Trophoblast cell (in vitro differentiated cells and primary cell): ENCODE measurements at regions not wholly inside any gene's neighbourhood (a gene's known extent, or its start where the extent isn't known, plus 50 kb on each side); places are given as distances from the start of the nearest gene placed in this dataset.
A peak's percentile ranks its signal among the peaks of the same experiment; 100 is the strongest.

Experiments used
- DNase-seq, 2 donors: peaks; one replicate each; pipeline ENCODE4 v3.0.0-alpha.2; 2016
- H2AFZ ChIP-seq: 2 replicates; pipeline ENCODE4 v1.6.1; 2013; ENCODE audit warnings: low read length, moderate library complexity, mild to moderate bottlenecking; ENCODE audit not compliant: insufficient read depth, poor library complexity
- H2AK5ac ChIP-seq: 2 replicates; pipeline ENCODE4 v1.6.1; 2013; ENCODE audit warnings: mild to moderate bottlenecking, low read length
- H2BK120ac ChIP-seq: 2 replicates; pipeline ENCODE4 v1.6.1; 2013; ENCODE audit warnings: low read length, mild to moderate bottlenecking, moderate library complexity; ENCODE audit not compliant: insufficient read depth, poor library complexity
- H2BK12ac ChIP-seq: 2 replicates; pipeline ENCODE4 v1.6.1; 2013; ENCODE audit warnings: mild to moderate bottlenecking, low read length, moderate library complexity
- H2BK5ac ChIP-seq: 2 replicates; pipeline ENCODE4 v1.6.1; 2013; ENCODE audit warnings: low read length, low read depth, moderate library complexity, mild to moderate bottlenecking; ENCODE audit not compliant: poor library complexity
- H3K14ac ChIP-seq: 2 replicates; pipeline ENCODE4 v1.6.1; 2013; ENCODE audit warnings: mild to moderate bottlenecking, low read length
- H3K18ac ChIP-seq: 2 replicates; pipeline ENCODE4 v1.6.1; 2013; ENCODE audit warnings: mild to moderate bottlenecking, low read length
- H3K23ac ChIP-seq: 2 replicates; pipeline ENCODE4 v1.6.1; 2013; ENCODE audit warnings: low read length
- H3K27ac ChIP-seq: 2 replicates; pipeline ENCODE4 v1.5.1; 2013; ENCODE audit warnings: low read depth, mild to moderate bottlenecking, inconsistent platforms, low read length, moderate library complexity
- H3K27me3 ChIP-seq: 2 replicates; pipeline ENCODE4 v1.6.1; 2013; ENCODE audit warnings: inconsistent platforms, mild to moderate bottlenecking, low read length, moderate library complexity; ENCODE audit not compliant: insufficient read depth
- H3K36me3 ChIP-seq, 2 experiments: 1 replicate in 1 of 2; 2 replicates in 1 of 2; pipeline ENCODE4 v1.6.1; 2013; ENCODE audit warnings: low read length in 2 of 2, mild to moderate bottlenecking in 2 of 2, moderate library complexity in 1 of 2; ENCODE audit not compliant: insufficient read depth in 2 of 2, control insufficient read depth in 1 of 2
- H3K4ac ChIP-seq: 2 replicates; pipeline ENCODE4 v1.6.1; 2013; ENCODE audit warnings: low read depth, mild to moderate bottlenecking, low read length, moderate library complexity
- H3K4me1 ChIP-seq, 2 experiments: 1 replicate in 1 of 2; 2 replicates in 1 of 2; pipeline ENCODE4 v1.6.1; 2013; ENCODE audit warnings: low read length in 2 of 2, mild to moderate bottlenecking in 2 of 2, moderate library complexity in 1 of 2; ENCODE audit not compliant: insufficient read depth in 2 of 2, control insufficient read depth in 1 of 2
- H3K4me2 ChIP-seq: 2 replicates; pipeline ENCODE4 v1.6.1; 2013; ENCODE audit warnings: inconsistent platforms, mild to moderate bottlenecking, low read length, moderate library complexity
- H3K4me3 ChIP-seq: 2 replicates; pipeline ENCODE4 v1.5.1; 2013; ENCODE audit warnings: mild to moderate bottlenecking, low read depth, low read length, inconsistent platforms
- H3K79me1 ChIP-seq: one replicate; pipeline ENCODE4 v1.6.1; 2013; ENCODE audit warnings: low read length
- H3K79me2 ChIP-seq: 2 replicates; pipeline ENCODE4 v1.6.1; 2013; ENCODE audit warnings: low read length, mild to moderate bottlenecking; ENCODE audit not compliant: control insufficient read depth, insufficient read depth, poor library complexity
- H3K9ac ChIP-seq: 2 replicates; pipeline ENCODE4 v1.6.1; 2013; ENCODE audit warnings: mild to moderate bottlenecking, low read length
- H3K9me3 ChIP-seq: 2 replicates; pipeline ENCODE4 v1.6.1; 2013; ENCODE audit warnings: low read depth, mild to moderate bottlenecking, control low read depth, inconsistent platforms, low read length; ENCODE audit not compliant: insufficient read depth
- H4K12ac ChIP-seq: 2 replicates; pipeline ENCODE4 v1.6.1; 2013; ENCODE audit warnings: low read depth, mild to moderate bottlenecking, low read length, moderate library complexity
- H4K8ac ChIP-seq: 2 replicates; pipeline ENCODE4 v1.6.1; 2013; ENCODE audit warnings: low read depth, mild to moderate bottlenecking, low read length, moderate library complexity
- H4K91ac ChIP-seq: one replicate; pipeline ENCODE4 v1.6.1; 2013; ENCODE audit warnings: low read depth, mild to moderate bottlenecking, low read length, moderate library complexity
- WGBS: extraction: QIAGEN DNeasy Blood & Tissue Kit; methylation state at CpG from one replicate; pipeline ENCODE4 v1.1.7; 2013; ENCODE audit warnings: missing lambda C conversion rate; ENCODE audit not compliant: insufficient read length, insufficient coverage; ENCODE audit errors: extremely low coverage; 5-methylcytosine and 5-hydroxymethylcytosine counted together

GRCh38 chr9:102862478-102862877, 132.7 kb upstream of the CYLC2 start:
- Histone ChIP-seq H3K79me1 (no peaks in the 10 kb centered on the region), H3K9ac (no peak overlapping the region), H2BK5ac (no peak overlapping the region), H4K91ac (no peak overlapping the region), H3K4me3 (no peak overlapping the region), H3K4me1 (peaks cover 0 to 2% of the 10 kb centered on the region in 2 experiments), H3K27me3 (no peaks in the 10 kb centered on the region), H3K9me3 (no peaks in the 10 kb centered on the region), H2AFZ (no peak overlapping the region), H2AK5ac (no peak overlapping the region), H3K79me2 (no peaks in the 10 kb centered on the region), H3K14ac (no peak overlapping the region), H3K36me3 (no peaks in the 10 kb centered on the region), H3K18ac (no peak overlapping the region), H3K4ac (no peak overlapping the region), H4K8ac (no peak overlapping the region), H4K12ac (no peak overlapping the region), H3K27ac (no peak overlapping the region), H3K23ac (no peak overlapping the region), H2BK12ac (no peak overlapping the region), H3K4me2 (no peak overlapping the region), H2BK120ac (no peak overlapping the region)
- no peak for DNase-seq
- no CpG with 5 or more reads among the region's 1 CpG for whole genome bisulfite sequencing

GRCh38 chr9:102855641-102856040, 139.5 kb upstream of the CYLC2 start:
- no peaks in the 10 kb centered on the region for H3K9me3 ChIP-seq
- no peak overlapping the region for H3K18ac ChIP-seq

DNA sequence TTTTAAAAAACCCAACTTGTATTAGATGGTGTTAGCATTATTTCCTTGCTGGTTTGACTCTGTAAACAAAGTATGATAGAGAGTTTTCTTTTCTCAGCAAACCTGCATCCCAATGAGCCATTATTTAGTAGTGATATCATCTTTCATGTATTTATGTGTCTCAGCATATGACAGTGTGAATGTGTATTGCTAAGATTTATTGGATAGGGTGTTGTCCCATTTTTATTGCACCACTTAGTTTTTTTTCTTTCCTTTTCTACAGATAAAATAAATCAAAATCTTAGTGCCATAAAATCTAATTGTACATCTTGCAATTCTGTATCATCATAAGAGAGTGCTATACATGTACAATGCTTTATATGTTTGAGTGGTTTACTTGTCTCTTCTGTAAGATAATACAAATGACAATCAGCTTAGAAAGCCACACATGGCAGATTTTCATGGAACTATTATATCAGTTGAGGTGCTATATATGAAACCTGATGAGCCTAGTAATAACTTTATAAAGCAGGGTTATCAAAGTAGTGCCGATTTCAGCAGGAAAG, 149.2 kb upstream of the CYLC2 start:
- H3K4me2 ChIP-seq: no peak overlapping the region
- WGBS: no CpG with 5 or more reads among the region's 1 CpG
- no peak overlapping the region for H3K4ac ChIP-seq
- H3K79me1 ChIP-seq: no peaks in the 10 kb centered on the region
- no peak overlapping the region for H2AFZ ChIP-seq
- no peak overlapping the region for H3K18ac ChIP-seq
- no peak overlapping the region for H3K4me3 ChIP-seq
- H3K14ac ChIP-seq: no peak overlapping the region
- no peak overlapping the region for H2BK120ac ChIP-seq
- H3K4me1 ChIP-seq: no peaks in the 10 kb centered on the region
- H3K9ac ChIP-seq: no peak overlapping the region
- H4K12ac ChIP-seq: no peak overlapping the region
- no peak overlapping the region for H2AK5ac ChIP-seq
- no peak for DNase-seq
- H4K8ac ChIP-seq: no peak overlapping the region
- H3K79me2 ChIP-seq: no peaks in the 10 kb centered on the region
- no peak overlapping the region for H3K27ac ChIP-seq
- no peak overlapping the region for H2BK5ac ChIP-seq
- H3K36me3 ChIP-seq: no peaks in the 10 kb centered on the region
- no peak overlapping the region for H2BK12ac ChIP-seq
- H3K9me3 ChIP-seq: no peaks in the 10 kb centered on the region
- H3K27me3 ChIP-seq: no peaks in the 10 kb centered on the region
- H3K23ac ChIP-seq: no peak overlapping the region
- H4K91ac ChIP-seq: no peak overlapping the region

More at GRCh38 chr9:102855641-102856040, 139.5 kb upstream of the CYLC2 start:
- Histone ChIP-seq H3K4me2 (no peak overlapping the region), H3K27me3 (no peaks in the 10 kb centered on the region), H4K12ac (no peak overlapping the region), H3K79me1 (no peaks in the 10 kb centered on the region), H3K4ac (no peak overlapping the region), H4K91ac (no peak overlapping the region), H3K27ac (no peak overlapping the region), H2AFZ (no peak overlapping the region), H3K36me3 (no peaks in the 10 kb centered on the region), H3K4me1 (no peaks in the 10 kb centered on the region), H2AK5ac (no peak overlapping the region), H2BK12ac (no peak overlapping the region), H3K4me3 (no peak overlapping the region), H4K8ac (no peak overlapping the region), H3K9ac (no peak overlapping the region), H2BK120ac (no peak overlapping the region), H3K23ac (no peak overlapping the region), H3K79me2 (no peaks in the 10 kb centered on the region), H2BK5ac (no peak overlapping the region), H3K14ac (no peak overlapping the region)
- peak in 1 of 2 donors; percentile 3 for DNase-seq
- WGBS: no CpG with 5 or more reads among the region's 2 CpGs

DNA sequence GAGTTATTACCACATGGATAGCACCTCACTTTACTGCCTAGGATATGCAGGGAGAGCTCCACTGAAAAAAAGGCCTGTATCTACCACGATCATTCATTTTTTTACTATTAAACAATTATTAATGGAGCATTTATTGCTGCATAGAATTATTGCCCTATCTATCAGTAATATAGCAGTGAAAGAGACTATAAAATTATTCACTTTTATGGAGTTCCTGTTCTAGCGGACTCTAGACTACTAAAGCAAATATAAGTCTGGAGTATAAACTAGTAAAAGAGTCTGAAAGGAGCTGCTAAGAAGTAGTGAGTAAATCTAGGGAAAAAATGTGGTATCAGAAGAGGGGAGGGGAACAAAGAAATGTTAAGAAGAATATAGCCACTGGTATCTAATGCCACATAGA, 150.4 kb upstream of the CYLC2 start:
- no peak for DNase-seq
- Histone ChIP-seq H3K18ac (no peak overlapping the region), H3K4me3 (no peak overlapping the region), H2BK120ac (no peak overlapping the region), H3K23ac (no peak overlapping the region), H3K4me2 (no peak overlapping the region), H2AFZ (no peak overlapping the region), H3K79me2 (no peaks in the 10 kb centered on the region), H4K91ac (no peak overlapping the region), H3K9ac (no peak overlapping the region), H3K4ac (no peak overlapping the region), H2BK12ac (no peak overlapping the region), H3K79me1 (no peaks in the 10 kb centered on the region), H4K8ac (no peak overlapping the region), H3K27ac (no peak overlapping the region), H3K4me1 (no peaks in the 10 kb centered on the region), H3K9me3 (no peaks in the 10 kb centered on the region), H2BK5ac (no peak overlapping the region), H3K14ac (no peak overlapping the region), H3K27me3 (no peaks in the 10 kb centered on the region), H4K12ac (no peak overlapping the region), H2AK5ac (no peak overlapping the region), H3K36me3 (no peaks in the 10 kb centered on the region)
- no CpG with 5 or more reads among the region's 2 CpGs for WGBS
